ENCODE measurements at regions not wholly inside any gene's neighbourhood (a gene's known extent, or its start where the extent isn't known, plus 50 kb on each side); places are given as distances from the start of the nearest gene placed in this dataset.
"Not testable (repeated sequence)": the region's sequence is repeated elsewhere in the genome, so short reads cannot be mapped to it uniquely, and the experiment has no call there.

GRCh38 chr6:144397141-144397540 lies 112.0 kb downstream of the UTRN start:
- DNase-seq: no peak

DNA sequence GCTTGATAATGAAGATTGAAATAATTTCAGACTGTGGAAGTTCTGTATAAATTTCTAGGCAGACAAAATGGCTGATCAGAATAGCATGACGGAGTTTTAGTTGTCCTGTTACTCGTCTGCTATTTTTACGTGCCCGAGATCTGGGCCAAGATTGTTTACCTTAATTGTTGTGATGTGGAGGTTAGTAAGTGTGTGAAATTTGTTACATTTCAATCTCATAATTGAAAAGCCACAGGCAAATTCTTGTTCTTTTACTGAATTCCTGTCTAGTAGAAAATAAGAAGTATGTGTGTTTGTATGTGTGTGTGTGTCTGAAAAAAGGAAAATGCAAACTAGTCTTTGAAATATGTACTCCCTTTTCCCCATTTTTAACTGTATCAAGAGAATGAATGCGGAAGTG lies 115.2 kb downstream of the UTRN start:
- DNase-seq: no peak

- DNase-seq: no peak
These were observed 116.9 kb downstream of the UTRN start for GRCh38 chr6:144401736-144402733.

- no peak for DNase-seq
These were observed 117.6 kb downstream of the UTRN start for GRCh38 chr6:144402750-144403149.

GRCh38 chr6:144405163-144405562 lies 120.0 kb downstream of the UTRN start:
- DNase-seq: no peak

GRCh38 chr6:144406796-144407195 lies 121.7 kb downstream of the UTRN start:
- no peak for DNase-seq

DNA sequence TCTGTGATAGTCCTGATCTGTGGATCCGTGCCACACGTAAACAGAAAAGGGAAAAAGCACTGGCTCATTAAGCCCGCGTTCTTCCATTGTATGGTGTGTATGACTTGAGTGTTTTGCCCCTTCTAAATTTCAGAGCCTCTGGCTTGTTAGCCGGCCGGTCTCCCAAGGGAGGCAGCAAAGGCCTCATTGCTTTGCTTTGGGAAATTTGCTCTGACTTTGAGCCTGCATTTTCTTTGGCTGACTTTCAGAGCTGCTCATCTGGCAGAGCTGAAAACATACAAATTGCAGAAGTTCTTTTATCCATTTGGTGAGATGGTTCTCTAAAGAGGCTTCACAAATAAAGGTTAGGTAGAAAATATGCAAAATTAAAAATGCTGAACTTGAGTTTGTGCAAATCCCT lies 123.0 kb downstream of the UTRN start:
- DNase-seq: no peak

DNA sequence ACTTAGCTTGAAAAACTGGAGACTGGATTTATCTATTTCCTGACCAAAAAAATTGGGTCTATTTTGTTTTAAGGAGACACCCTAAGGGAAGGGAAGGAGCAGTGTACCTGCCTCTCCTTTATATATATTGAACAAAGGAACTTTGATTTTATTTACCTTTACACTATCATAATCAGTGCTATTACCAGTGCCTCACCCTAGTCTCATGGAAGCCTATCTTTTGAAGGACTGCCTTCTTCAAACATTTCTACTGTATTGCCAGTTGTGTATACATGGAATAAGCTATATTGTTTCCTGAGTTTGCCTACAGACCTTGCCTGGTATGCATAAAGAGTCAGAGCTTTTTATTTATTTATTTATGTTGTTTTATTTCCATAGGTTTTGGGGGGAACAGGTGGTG lies 124.9 kb downstream of the UTRN start:
- DNase-seq: no peak

DNA sequence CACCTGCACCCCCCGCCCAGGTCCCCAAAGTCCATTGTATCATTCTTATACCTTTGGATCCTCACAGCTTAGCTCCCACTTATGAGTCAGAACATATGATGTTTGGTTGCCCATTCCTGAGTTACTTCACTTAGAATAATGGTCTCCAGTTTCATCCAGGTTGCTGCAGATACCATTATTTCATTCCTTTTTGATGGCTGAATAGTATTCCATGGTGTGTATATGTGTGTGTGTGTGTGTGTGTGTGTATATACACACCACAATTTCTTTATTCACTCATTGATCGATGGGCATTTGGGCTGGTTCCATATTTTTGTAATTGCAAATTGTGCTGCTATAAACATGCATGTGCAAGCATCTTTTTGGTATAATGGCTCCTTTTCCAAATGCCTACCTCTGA lies 125.4 kb downstream of the UTRN start:
- DNase-seq: not testable (repeated sequence)

DNA sequence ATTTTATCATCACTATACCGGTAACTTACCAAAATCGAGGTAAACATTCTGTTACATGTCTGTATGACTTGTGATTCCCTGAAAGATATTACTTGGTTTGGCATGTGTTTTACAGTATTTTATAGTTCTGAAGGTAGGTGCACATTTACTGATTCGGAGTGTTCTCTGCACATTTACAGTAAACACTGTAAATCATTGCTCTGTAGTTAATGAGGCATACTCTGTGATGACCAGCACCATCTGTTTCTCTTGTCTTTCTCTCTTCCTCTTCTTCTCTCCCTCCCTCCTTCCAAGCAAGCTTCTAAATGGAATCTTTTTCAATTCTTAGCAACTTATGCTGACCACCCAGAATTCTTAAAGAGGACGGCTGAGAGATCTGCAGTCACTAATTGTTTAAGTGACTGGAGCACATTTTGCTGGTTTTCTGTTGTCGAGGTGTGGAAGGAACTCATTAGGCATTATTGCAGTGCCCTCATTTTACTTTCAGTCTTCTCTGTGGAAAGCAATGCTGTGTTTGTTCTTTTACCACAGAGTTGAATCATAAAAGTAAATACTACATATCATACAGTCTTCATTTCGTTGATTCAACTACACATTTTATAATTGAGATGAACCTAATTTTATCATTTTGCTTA lies 126.5 kb downstream of the UTRN start:
- DNase-seq: no peak

DNA sequence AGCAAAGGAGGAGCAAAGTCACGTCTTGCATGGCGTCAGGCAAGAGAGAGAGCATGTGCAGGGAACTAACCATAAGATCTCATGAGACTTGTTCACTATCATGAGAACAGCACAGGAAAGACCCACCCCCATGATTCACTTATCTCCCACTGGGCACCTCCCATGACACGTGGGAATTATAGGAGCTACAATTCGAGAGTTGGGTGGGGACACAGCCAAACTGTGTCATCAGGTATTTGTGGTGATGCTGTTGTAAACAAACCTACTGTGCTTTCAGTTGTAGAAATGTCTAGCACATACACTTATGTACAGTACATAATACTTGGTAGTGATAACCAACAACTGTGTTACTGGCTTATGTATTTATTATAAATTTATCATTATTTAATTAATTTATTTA lies 128.3 kb downstream of the UTRN start:
- DNase-seq: no peak

GRCh38 chr6:144415014-144415413 lies 129.9 kb downstream of the UTRN start:
- no peak for DNase-seq

DNA sequence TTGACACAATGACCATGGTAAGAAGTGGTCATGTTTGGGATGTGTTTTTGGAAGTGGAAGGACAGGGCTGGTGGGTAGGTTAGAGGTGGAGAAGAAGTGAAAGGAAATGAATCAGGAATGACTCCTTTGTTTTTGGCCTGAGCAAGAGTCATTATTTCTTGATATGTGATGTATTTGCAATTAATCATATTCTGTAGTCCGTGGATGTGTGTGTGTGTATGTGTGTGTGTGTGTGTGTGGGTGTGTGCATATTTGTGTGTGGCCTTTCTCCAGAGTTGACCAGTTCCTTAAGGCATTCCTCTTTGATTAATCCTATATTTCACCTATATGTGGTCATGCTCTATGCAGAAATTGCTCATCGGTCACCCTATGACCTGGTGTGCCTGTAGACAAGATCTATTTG lies 130.7 kb downstream of the UTRN start:
- DNase-seq: no peak

DNA sequence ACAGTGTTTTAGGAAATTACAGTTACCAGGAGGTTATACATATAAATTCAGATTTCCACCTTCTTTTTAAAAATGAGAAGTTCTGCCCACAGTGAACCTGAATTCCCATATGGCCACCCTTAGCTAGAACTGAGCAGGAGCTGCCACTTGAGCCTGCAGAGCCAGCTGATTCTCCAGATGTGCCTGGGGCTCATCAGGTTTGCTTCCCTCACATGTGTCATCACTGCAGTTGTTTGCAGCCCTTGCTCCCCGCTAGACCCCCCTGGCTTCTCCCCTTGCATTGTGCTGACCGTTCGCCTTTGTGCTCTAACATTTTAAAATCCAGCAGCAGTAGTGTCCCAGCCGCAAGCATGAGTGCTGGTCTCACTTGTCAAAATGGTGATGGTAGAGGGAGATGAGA lies 131.1 kb downstream of the UTRN start:
- no peak for DNase-seq

DNA sequence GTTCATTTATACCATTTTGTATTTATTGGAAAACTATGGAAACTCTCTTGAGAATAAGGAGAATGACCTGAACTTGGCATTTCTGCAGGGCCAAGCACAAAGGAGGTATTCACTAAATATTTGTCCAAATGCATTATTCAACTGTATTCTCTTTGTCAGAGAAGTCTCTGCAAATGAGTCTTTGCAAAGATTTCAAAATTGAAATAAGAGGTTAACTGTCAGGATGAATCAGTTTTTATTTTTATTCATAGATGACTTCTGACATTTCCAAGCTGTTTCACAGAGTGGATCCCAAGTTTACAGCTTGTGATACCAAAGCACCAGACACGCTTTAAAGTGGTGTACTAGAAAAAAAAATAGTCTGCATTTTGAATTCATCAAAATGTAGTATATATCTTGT lies 131.6 kb downstream of the UTRN start:
- no peak for DNase-seq

GRCh38 chr6:144417681-144418080 lies 132.5 kb downstream of the UTRN start:
- no peak for DNase-seq

DNA sequence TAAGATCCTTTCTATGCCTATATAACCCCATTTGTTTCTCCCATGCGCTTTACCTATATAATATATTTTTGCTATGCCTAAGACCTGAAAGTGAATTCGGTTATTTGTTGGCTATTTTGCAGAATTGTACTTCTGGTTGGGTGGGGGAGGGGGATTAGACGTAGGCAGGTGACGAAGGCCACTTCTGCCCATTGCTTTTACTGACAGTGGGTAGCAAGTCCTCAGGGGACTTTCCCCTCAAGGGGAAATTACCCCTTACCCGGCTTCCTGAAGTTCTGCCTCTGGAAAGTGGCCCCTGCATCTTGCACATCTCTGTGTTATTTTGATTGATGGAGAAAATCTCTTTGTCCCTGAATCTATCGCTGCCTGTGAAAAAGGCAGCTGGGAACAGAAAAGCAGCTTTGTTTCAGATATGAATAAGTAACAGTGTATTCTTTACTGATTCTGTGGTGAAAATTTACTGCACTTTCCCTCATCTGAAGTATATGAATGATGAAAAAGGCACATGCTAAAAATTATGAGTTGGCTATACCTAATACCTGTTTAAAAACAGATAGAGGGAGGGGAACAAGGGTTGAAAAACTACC lies 133.9 kb downstream of the UTRN start:
- no peak for DNase-seq

DNA sequence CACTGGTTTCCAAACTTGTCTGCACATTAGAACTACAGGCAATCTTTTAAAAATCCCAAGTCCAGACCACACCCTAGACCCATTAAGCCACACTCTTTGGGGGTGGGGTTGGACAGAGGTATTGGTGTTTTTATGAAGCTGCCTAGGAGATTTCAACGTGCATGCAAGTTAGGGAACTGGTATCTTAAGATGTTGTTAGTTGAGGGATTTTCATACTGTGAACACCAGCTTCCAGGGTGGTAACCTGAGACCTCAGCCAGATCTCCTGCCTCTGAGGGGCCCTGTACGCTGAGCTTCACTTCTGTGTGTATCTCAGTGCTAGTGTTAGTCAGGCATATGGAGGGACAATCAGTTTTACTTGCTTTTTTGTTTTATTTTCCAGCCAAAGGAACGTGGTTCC lies 138.0 kb downstream of the UTRN start:
- DNase-seq: no peak

GRCh38 chr6:144429753-144430152 lies 144.6 kb downstream of the UTRN start:
- no peak for DNase-seq

- DNase-seq: not testable (repeated sequence)
These were observed 148.3 kb downstream of the UTRN start for GRCh38 chr6:144433446-144433845.

GRCh38 chr6:144434308-144434990 lies 149.3 kb downstream of the UTRN start:
- DNase-seq: no peak

DNA sequence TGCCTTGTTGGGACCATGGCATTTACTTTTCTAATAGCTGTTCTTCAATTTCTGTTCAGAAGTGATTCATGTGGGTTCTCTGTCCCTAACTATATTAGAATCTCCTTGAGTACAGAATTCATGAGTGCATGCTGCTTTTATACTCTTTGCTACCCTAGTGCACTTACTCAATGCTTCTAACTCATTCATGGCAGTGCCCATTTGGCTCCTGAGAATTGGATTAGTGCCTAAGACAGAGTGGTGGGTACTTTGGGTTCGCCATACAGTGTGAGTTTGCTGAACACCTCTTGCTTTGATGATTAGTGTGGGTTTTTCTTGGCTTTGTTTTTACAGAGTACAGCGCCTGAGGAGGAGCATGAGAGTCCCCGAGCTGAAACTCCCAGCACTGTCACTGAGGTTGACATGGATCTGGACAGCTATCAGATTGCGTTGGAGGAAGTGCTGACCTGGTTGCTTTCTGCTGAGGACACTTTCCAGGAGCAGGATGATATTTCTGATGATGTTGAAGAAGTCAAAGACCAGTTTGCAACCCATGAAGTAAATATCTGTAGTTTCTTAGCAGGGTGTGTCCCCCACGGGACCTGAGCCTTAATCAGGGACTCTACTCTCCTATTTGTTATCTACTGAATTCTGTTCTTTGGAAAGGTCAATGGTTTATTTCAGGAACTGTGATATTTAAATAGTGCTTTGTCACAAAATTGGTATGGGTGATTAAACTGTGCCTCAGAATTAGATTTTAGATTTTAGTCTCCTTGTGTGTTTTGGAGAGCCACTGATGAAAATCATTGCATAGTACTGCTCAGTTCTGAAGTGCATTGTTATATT lies 150.7 kb downstream of the UTRN start:
- DNase-seq: no peak
